ENCODE measurements at regions not wholly inside any gene's neighbourhood (a gene's known extent, or its start where the extent isn't known, plus 50 kb on each side); places are given as distances from the start of the nearest gene placed in this dataset.

- no peak for ATAC-seq
- DNase-seq, result peak in 1 of 3 donors; percentile 6
- H3K4me1 ChIP-seq (ENCODE audit: low read depth), result no peaks in the 10 kb centered on the region
- no peaks in the 10 kb centered on the region for H3K36me3 ChIP-seq (ENCODE audit: low read depth)
- no peaks in the 10 kb centered on the region for H3K9me3 ChIP-seq
- no peak for TF ChIP-seq CTCF (IDR thresholded peaks at IDR 0.05)
- intact Hi-C loops (cut with DNase I, micrococcal nuclease), result no loop called here
- H3K4me3 ChIP-seq, result no peak overlapping the region
Observed at GRCh38 chr14:53571641-53572328, 384.8 kb downstream of the BMP4 start.

- no peak overlapping the region for H3K4me3 ChIP-seq
- ATAC-seq (no peak), DNase-seq (no peak)
- no peak for TF ChIP-seq CTCF (IDR thresholded peaks at IDR 0.05)
- H3K4me1 ChIP-seq (ENCODE audit: low read depth), result no peaks in the 10 kb centered on the region
- H3K36me3 ChIP-seq (ENCODE audit: low read depth), result no peaks in the 10 kb centered on the region
- intact Hi-C loops (cut with DNase I, micrococcal nuclease), result no loop called here
- H3K9me3 ChIP-seq, result no peaks in the 10 kb centered on the region
Observed at GRCh38 chr14:53570411-53571387, 385.9 kb downstream of the BMP4 start.

GRCh38 chr14:53569446-53569845 is 387.2 kb downstream of the BMP4 start:
- ATAC-seq (no peak), DNase-seq (no peak)
- Histone ChIP-seq H3K9me3 (no peaks in the 10 kb centered on the region), H3K36me3 (ENCODE audit: low read depth) (no peaks in the 10 kb centered on the region), H3K4me1 (ENCODE audit: low read depth) (no peaks in the 10 kb centered on the region), H3K4me3 (no peak overlapping the region)
- no peak for TF ChIP-seq CTCF (IDR thresholded peaks at IDR 0.05)
- intact Hi-C loops (cut with DNase I, micrococcal nuclease), result no loop called here

- peaks cover 5% of the 10 kb centered on the region for H3K9me3 ChIP-seq
- DNase-seq (no peak), ATAC-seq (no peak)
- H3K4me3 ChIP-seq, result no peak overlapping the region
- no peak for TF ChIP-seq CTCF (IDR thresholded peaks at IDR 0.05)
- H3K4me1 ChIP-seq (ENCODE audit: low read depth), result no peaks in the 10 kb centered on the region
- intact Hi-C loops (cut with DNase I, micrococcal nuclease), result no loop called here
- no peaks in the 10 kb centered on the region for H3K36me3 ChIP-seq (ENCODE audit: low read depth)
Observed at GRCh38 chr14:53567236-53567780, 389.3 kb downstream of the BMP4 start.

DNA sequence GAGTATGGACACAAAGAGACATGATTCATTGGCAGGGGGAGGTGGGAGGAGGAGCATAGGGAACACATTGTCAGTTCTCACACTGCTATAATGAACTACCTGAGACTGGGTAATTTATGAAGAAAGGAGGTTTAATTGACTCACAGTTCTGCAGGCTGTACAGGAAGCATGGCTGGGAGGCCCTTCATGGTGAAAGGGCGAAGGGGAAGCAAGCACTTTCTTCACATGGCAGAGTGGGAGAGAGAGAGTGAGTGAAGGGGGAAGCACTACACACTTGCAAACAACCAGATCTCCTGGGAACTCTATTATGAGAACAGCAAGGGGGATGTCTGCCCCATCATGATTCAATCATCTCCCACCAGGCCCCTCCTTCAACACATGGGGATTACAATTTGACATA is 391.8 kb downstream of the BMP4 start:
- ATAC-seq, result no peak
- TF ChIP-seq CTCF (IDR thresholded peaks at IDR 0.05), result no peak
- no peaks in the 10 kb centered on the region for H3K36me3 ChIP-seq (ENCODE audit: low read depth)
- peaks cover 5% of the 10 kb centered on the region for H3K9me3 ChIP-seq
- H3K4me3 ChIP-seq, result no peak overlapping the region
- DNase-seq, result no peak
- H3K4me1 ChIP-seq (ENCODE audit: low read depth), result no peaks in the 10 kb centered on the region
- intact Hi-C loops (cut with DNase I, micrococcal nuclease), result no loop called here

All from mucosa of descending colon (tissue), 3 donors.